Endothelial cell of umbilical vein (primary cell): ENCODE measurements at regions not wholly inside any gene's neighbourhood (a gene's known extent, or its start where the extent isn't known, plus 50 kb on each side); places are given as distances from the start of the nearest gene placed in this dataset.

Experiments
- CTCF ChIP-seq, 2 donors: IDR thresholded peaks; 1 replicate in 1 of 2; 2 replicates in 1 of 2; pipeline ENCODE4 v1.5.1; 2011; ENCODE audit warnings: low read length in 2 of 2, mild to moderate bottlenecking in 2 of 2, moderate library complexity in 2 of 2, control low read depth in 1 of 2, inconsistent platforms in 1 of 2, low read depth in 1 of 2; ENCODE audit not compliant: insufficient read depth in 1 of 2; ENCODE audit errors: extremely low read depth in 1 of 2
- JUN ChIP-seq: IDR thresholded peaks from 2 replicates; pipeline ENCODE4 v1.6.1; 2011; ENCODE audit warnings: borderline replicate concordance, low read depth; ENCODE audit not compliant: insufficient read length, insufficient read depth
- POLR2A ChIP-seq: IDR thresholded peaks from 2 replicates; pipeline ENCODE4 v1.6.1; 2012; ENCODE audit warnings: low read depth, mild to moderate bottlenecking, control low read depth, low read length

GRCh38 chr10:61350068-61350467 is 103.1 kb downstream of the TMEM26 start:
- TF ChIP-seq CTCF (IDR thresholded peaks at IDR 0.05; ENCODE audit: extremely low read depth in 1 of 2, insufficient read depth in 1 of 2, low read depth in 1 of 2, low read length in 2 of 2): no peak
- no peak for TF ChIP-seq JUN
- no peak for TF ChIP-seq POLR2A
